ENCODE measurements at regions not wholly inside any gene's neighbourhood (a gene's known extent, or its start where the extent isn't known, plus 50 kb on each side); places are given as distances from the start of the nearest gene placed in this dataset.

- TF ChIP-seq EZH2 (IDR thresholded peaks at IDR 0.05; ENCODE audit: borderline replicate concordance, low read length) = no peak
- TF ChIP-seq CTCF (IDR thresholded peaks at IDR 0.05; ENCODE audit: low read length) = no peak
- no peak overlapping the region for H3K4me3 ChIP-seq (ENCODE audit: low read depth, low read length, poor library complexity, severe bottlenecking)
- no peaks in the 10 kb centered on the region for H3F3A ChIP-seq (ENCODE audit: insufficient read depth, low read length)
- H3K9ac ChIP-seq (ENCODE audit: low read length) = no peak overlapping the region
- no peak overlapping the region for H3K27ac ChIP-seq (ENCODE audit: low read depth, low read length, poor library complexity, severe bottlenecking)
- H3K9me3 ChIP-seq (ENCODE audit: low read length) = no peaks in the 10 kb centered on the region
- no peak overlapping the region for H3K4me2 ChIP-seq (ENCODE audit: low read length)
- no peaks in the 10 kb centered on the region; the same call in 1 of the 2 replicates for H3K9me2 ChIP-seq (ENCODE audit: low read depth, low read length)
- no peaks in the 10 kb centered on the region for H3K36me3 ChIP-seq (ENCODE audit: insufficient read depth, low read length)
- H3K27me3 ChIP-seq (ENCODE audit: insufficient read depth, low read length) = no peaks in the 10 kb centered on the region
- no peaks in the 10 kb centered on the region for H3K79me2 ChIP-seq (ENCODE audit: insufficient read depth, low read length)
- no peaks in the 10 kb centered on the region for H3K4me1 ChIP-seq (ENCODE audit: insufficient read depth, low read length, severe bottlenecking)
- H2AFZ ChIP-seq (ENCODE audit: low read length) = no peak overlapping the region
- no peaks in the 10 kb centered on the region for H4K20me1 ChIP-seq (ENCODE audit: insufficient read depth, low read length)
These were observed 76.0 kb upstream of the XIRP2 start for GRCh38 chr2:166812166-166812891.

- no peak overlapping the region for H3K9ac ChIP-seq (ENCODE audit: low read length)
- no peak overlapping the region for H3K27ac ChIP-seq (ENCODE audit: low read depth, low read length, poor library complexity, severe bottlenecking)
- no peaks in the 10 kb centered on the region for H3K9me2 ChIP-seq (ENCODE audit: low read depth, low read length)
- no peaks in the 10 kb centered on the region for H3F3A ChIP-seq (ENCODE audit: insufficient read depth, low read length)
- no peak overlapping the region for H3K4me3 ChIP-seq (ENCODE audit: low read depth, low read length, poor library complexity, severe bottlenecking)
- no peaks in the 10 kb centered on the region for H4K20me1 ChIP-seq (ENCODE audit: insufficient read depth, low read length)
- H3K79me2 ChIP-seq (ENCODE audit: insufficient read depth, low read length) = no peaks in the 10 kb centered on the region
- H3K4me2 ChIP-seq (ENCODE audit: low read length) = no peak overlapping the region
- no peaks in the 10 kb centered on the region for H3K9me3 ChIP-seq (ENCODE audit: low read length)
- H2AFZ ChIP-seq (ENCODE audit: low read length) = no peak overlapping the region
- no peaks in the 10 kb centered on the region for H3K36me3 ChIP-seq (ENCODE audit: insufficient read depth, low read length)
- TF ChIP-seq CTCF (IDR thresholded peaks at IDR 0.05; ENCODE audit: low read length) (no peak), EZH2 (IDR thresholded peaks at IDR 0.05; ENCODE audit: borderline replicate concordance, low read length) (no peak)
- H3K27me3 ChIP-seq (ENCODE audit: insufficient read depth, low read length) = no peaks in the 10 kb centered on the region
- H3K4me1 ChIP-seq (ENCODE audit: insufficient read depth, low read length, severe bottlenecking) = no peaks in the 10 kb centered on the region
These were observed 82.5 kb upstream of the XIRP2 start for GRCh38 chr2:166805753-166806152.

GRCh38 chr2:166803373-166804000 lies 84.8 kb upstream of the XIRP2 start:
- H3K9ac ChIP-seq (ENCODE audit: low read length) = no peak overlapping the region
- no peaks in the 10 kb centered on the region for H3K9me3 ChIP-seq (ENCODE audit: low read length)
- no peaks in the 10 kb centered on the region for H3K27me3 ChIP-seq (ENCODE audit: insufficient read depth, low read length)
- H3K36me3 ChIP-seq (ENCODE audit: insufficient read depth, low read length) = no peaks in the 10 kb centered on the region
- H3K27ac ChIP-seq (ENCODE audit: low read depth, low read length, poor library complexity, severe bottlenecking) = no peak overlapping the region
- H3K79me2 ChIP-seq (ENCODE audit: insufficient read depth, low read length) = no peaks in the 10 kb centered on the region
- H3F3A ChIP-seq (ENCODE audit: insufficient read depth, low read length) = no peaks in the 10 kb centered on the region
- no peaks in the 10 kb centered on the region for H4K20me1 ChIP-seq (ENCODE audit: insufficient read depth, low read length)
- no peak overlapping the region for H3K4me2 ChIP-seq (ENCODE audit: low read length)
- H3K9me2 ChIP-seq (ENCODE audit: low read depth, low read length) = no peaks in the 10 kb centered on the region
- no peak overlapping the region for H3K4me3 ChIP-seq (ENCODE audit: low read depth, low read length, poor library complexity, severe bottlenecking)
- TF ChIP-seq CTCF (IDR thresholded peaks at IDR 0.05; ENCODE audit: low read length) (no peak), EZH2 (IDR thresholded peaks at IDR 0.05; ENCODE audit: borderline replicate concordance, low read length) (no peak)
- H3K4me1 ChIP-seq (ENCODE audit: insufficient read depth, low read length, severe bottlenecking) = no peaks in the 10 kb centered on the region
- no peak overlapping the region for H2AFZ ChIP-seq (ENCODE audit: low read length)

Measured in OCI-LY1 (cell line).